Pancreas (tissue), 10 donors: ENCODE measurements at regions not wholly inside any gene's neighbourhood (a gene's known extent, or its start where the extent isn't known, plus 50 kb on each side); places are given as distances from the start of the nearest gene placed in this dataset.

Source experiments
- ATAC-seq, 4 donors: fragments of 200-7000 bp; cut with Tn5 transposase; one replicate each; pipeline versions ENCODE4 v1.8.0 to v1.9.1; 2020; ENCODE audit warnings: mild to moderate bottlenecking in 4 of 4, moderate library complexity in 4 of 4
- DNase-seq, 6 donors: peaks; one replicate each; pipeline ENCODE4 v3.0.0-alpha.2; 2020
- FAIRE-seq: peaks from 2 replicates; lab custom pipeline; 2012; peaks lifted over from hg19 to GRCh38; lab: Jason Lieb, UNC
- H3K27ac ChIP-seq, 4 donors: fragments of 200-600 bp; sonication (generic); 1 replicate in 3 of 4; 2 replicates in 1 of 4; pipeline versions ENCODE4 v1.5.0 to v1.8.0; 2020
- H3K27me3 ChIP-seq, 4 donors: fragments of 200-600 bp; one replicate each; pipeline ENCODE4 v1.8.0; 2021
- H3K36me3 ChIP-seq, 3 donors: fragments of 200-600 bp; sonication (generic) in 1 of 3; one replicate each; pipeline versions ENCODE4 v1.5.0 to v1.8.0; 2020 to 2021
- H3K4me1 ChIP-seq, 3 donors: fragments of 200-600 bp; one replicate each; pipeline ENCODE4 v1.8.0; 2021
- H3K4me3 ChIP-seq, 4 donors: fragments of 200-600 bp; sonication (generic) in 2 of 4; one replicate each; pipeline versions ENCODE4 v1.5.0 to v1.8.0; 2020 to 2021
- H3K9me3 ChIP-seq, 4 donors: fragments of 200-600 bp; one replicate each; pipeline ENCODE4 v1.8.0; 2021
- WGBS, 2 donors: extraction: QIAGEN DNeasy Blood & Tissue Kit; methylation state at CpG; one replicate each; pipeline ENCODE4 v1.1.7; 2013; 5-methylcytosine and 5-hydroxymethylcytosine counted together
- intact Hi-C, 3 donors: fragments of 100-400 bp; cut with DNase I; formaldehyde crosslinking; loops; one replicate each; pipeline versions ENCODE4 v1.11.1 to v1.14.2; 2022
- TF ChIP-seq, protein P1 (sequence below), 4 donors: fragments of 200-600 bp; sonication (generic) in 3 of 4; IDR thresholded peaks; one replicate each; pipeline versions ENCODE4 v1.5.0 to v1.8.0; 2021; ENCODE audit warnings: antibody characterized with exemption in 4 of 4
- donor health status: healthy with polysubstance abuse.
- donor health status: DM: no; HTN: no; CAD: no; lungs with moderate emphysema.
- donor health status: DM: no; HTN: no; CAD: no.
- donor health status: control.
- donor health status: control.
- donor health status: Bipolar disorder and iron deficiency.
- donor health status: DM: yes; HTN: yes; CAD: no.
- donor health status: DM: no; HTN: no; CAD: no.
- donor health status: DM: no; HTN: no; CAD: no.
- donor health status: DM: yes; HTN: yes; CAD: no.

DNA sequence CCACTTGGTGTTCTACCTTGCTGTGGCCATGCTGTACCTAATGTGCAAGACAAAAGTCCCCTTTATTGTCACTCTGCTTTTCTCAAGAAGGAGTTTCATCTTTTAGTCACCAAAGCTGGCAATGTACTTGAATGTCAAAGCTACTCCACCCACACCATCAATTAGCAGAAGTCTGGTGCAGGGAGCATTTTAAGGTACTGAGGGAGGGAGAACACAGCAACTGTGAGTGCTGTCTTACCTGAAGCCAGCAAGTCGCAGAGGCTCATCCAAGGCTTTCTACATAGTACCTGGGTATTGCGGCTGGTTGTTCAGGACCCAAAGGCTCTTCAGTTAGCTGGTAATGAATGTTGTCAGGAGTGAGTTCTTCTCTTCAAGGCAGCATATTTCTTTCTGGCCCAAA lies 820.4 kb downstream of the OTOL1 start:
- DNase-seq (no peak), FAIRE-seq (no peak), ATAC-seq (no peak)
- Histone ChIP-seq H3K4me3 (no peak overlapping the region), H3K4me1 (no peaks in the 10 kb centered on the region), H3K36me3 (no peaks in the 10 kb centered on the region), H3K9me3 (peaks cover 0 to 8% (median 0%) of the 10 kb centered on the region in 4 donors), H3K27me3 (no peaks in the 10 kb centered on the region), H3K27ac (no peak overlapping the region)
- WGBS, 2 donors = 78 to 90% methylated on average over 2 of the region's 2 CpGs
- intact Hi-C loops = no loop called here
- TF ChIP-seq, protein P1, sequence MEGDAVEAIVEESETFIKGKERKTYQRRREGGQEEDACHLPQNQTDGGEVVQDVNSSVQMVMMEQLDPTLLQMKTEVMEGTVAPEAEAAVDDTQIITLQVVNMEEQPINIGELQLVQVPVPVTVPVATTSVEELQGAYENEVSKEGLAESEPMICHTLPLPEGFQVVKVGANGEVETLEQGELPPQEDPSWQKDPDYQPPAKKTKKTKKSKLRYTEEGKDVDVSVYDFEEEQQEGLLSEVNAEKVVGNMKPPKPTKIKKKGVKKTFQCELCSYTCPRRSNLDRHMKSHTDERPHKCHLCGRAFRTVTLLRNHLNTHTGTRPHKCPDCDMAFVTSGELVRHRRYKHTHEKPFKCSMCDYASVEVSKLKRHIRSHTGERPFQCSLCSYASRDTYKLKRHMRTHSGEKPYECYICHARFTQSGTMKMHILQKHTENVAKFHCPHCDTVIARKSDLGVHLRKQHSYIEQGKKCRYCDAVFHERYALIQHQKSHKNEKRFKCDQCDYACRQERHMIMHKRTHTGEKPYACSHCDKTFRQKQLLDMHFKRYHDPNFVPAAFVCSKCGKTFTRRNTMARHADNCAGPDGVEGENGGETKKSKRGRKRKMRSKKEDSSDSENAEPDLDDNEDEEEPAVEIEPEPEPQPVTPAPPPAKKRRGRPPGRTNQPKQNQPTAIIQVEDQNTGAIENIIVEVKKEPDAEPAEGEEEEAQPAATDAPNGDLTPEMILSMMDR (IDR thresholded peaks at IDR 0.05) = no peak

DNA sequence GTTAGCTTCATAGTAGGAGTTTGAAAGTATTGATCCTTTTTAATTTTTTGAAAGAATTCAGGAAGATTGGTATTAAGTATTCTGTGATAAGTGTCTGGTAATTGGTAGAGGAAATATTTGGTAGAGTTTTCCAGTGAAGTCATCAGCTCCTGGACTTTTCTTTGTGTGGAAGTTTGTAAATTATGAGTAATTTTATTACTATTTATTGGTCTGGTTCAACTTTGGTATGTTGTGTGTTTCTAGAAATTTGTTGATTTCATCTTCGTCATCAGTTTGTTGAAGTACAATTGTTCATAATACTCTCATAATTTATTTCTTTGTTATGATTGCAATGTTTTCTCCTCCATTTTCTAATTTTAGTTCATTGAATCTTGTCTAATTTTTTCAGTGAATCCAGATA lies 832.0 kb downstream of the OTOL1 start:
- Histone ChIP-seq H3K4me3 (no peak overlapping the region), H3K4me1 (no peaks in the 10 kb centered on the region), H3K27ac (no peak overlapping the region), H3K36me3 (no peaks in the 10 kb centered on the region), H3K27me3 (no peaks in the 10 kb centered on the region), H3K9me3 (no peaks in the 10 kb centered on the region)
- FAIRE-seq (no peak), DNase-seq (no peak), ATAC-seq (no peak)
- intact Hi-C loops = no loop called here
- 79 to 83% methylated on average over 1 of the region's 1 CpG for WGBS, 2 donors
- TF ChIP-seq, protein P1 (IDR thresholded peaks at IDR 0.05) = no peak

- WGBS, 2 donors = 50 to 76% methylated on average over 1 of the region's 1 CpG
- H3K27ac ChIP-seq = no peak overlapping the region
- TF ChIP-seq, protein P1 (IDR thresholded peaks at IDR 0.05) = no peak
- H3K4me3 ChIP-seq = no peak overlapping the region
- no peaks in the 10 kb centered on the region for H3K9me3 ChIP-seq
- ATAC-seq = no peak
- H3K36me3 ChIP-seq = no peaks in the 10 kb centered on the region
- H3K4me1 ChIP-seq = no peaks in the 10 kb centered on the region
- no peak for FAIRE-seq
- DNase-seq = no peak
- no peaks in the 10 kb centered on the region for H3K27me3 ChIP-seq
- intact Hi-C loops = no loop called here
Observed at GRCh38 chr3:162329514-162329913, 832.9 kb downstream of the OTOL1 start.

DNA sequence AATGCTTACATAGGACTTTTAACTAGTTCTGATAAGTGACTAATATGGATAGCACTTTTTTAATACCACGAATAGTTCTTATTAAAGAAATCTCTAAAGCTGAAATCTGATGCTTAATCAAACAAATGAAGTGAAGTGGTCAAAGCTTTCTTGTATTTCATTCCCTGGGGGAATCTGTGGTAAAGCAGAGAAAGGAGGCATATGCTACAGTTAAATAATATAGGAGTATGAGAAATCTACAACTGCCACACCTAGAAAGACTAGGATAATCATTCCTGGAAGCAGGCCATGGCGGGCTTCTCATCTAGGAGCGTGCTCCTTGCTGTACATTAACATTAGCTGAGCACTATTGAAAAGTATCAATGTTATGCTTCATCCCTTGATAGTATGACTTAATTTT lies 835.7 kb downstream of the OTOL1 start:
- H3K9me3 ChIP-seq = no peaks in the 10 kb centered on the region
- intact Hi-C loops = no loop called here
- TF ChIP-seq, protein P1 (IDR thresholded peaks at IDR 0.05) = no peak
- 38 to 45% methylated on average over 3 of the region's 3 CpGs for WGBS, 2 donors
- no peak overlapping the region for H3K27ac ChIP-seq
- no peak overlapping the region for H3K4me3 ChIP-seq
- FAIRE-seq = no peak
- ATAC-seq = no peak
- no peaks in the 10 kb centered on the region for H3K36me3 ChIP-seq
- no peaks in the 10 kb centered on the region for H3K27me3 ChIP-seq
- DNase-seq = no peak
- no peaks in the 10 kb centered on the region for H3K4me1 ChIP-seq

- Histone ChIP-seq H3K27ac (no peak overlapping the region), H3K4me3 (no peak overlapping the region), H3K9me3 (no peaks in the 10 kb centered on the region), H3K4me1 (no peaks in the 10 kb centered on the region), H3K36me3 (no peaks in the 10 kb centered on the region), H3K27me3 (no peaks in the 10 kb centered on the region)
- DNase-seq = no peak
- TF ChIP-seq, protein P1 (IDR thresholded peaks at IDR 0.05) = no peak
- ATAC-seq = no peak
- intact Hi-C loops = no loop called here
- 51 to 67% methylated on average over 3 of the region's 3 CpGs for WGBS, 2 donors
- no peak for FAIRE-seq
Observed at GRCh38 chr3:162334537-162334936, 837.9 kb downstream of the OTOL1 start.
